Parathyroid adenoma (tissue), 2 donors: ENCODE measurements at regions not wholly inside any gene's neighbourhood (a gene's known extent, or its start where the extent isn't known, plus 50 kb on each side); places are given as distances from the start of the nearest gene placed in this dataset.

Source experiments
- H2AFZ ChIP-seq: fragments of 300-600 bp; sonication (generic); one replicate; pipeline ENCODE4 v1.7.0; 2017; ENCODE audit warnings: antibody characterized with exemption, mild to moderate bottlenecking
- H3K27ac ChIP-seq: fragments of 300-600 bp; sonication (generic); one replicate; pipeline ENCODE4 v1.7.0; 2017
- H3K27me3 ChIP-seq: fragments of 300-600 bp; sonication (generic); one replicate; pipeline ENCODE4 v1.7.0; 2017; ENCODE audit warnings: low read length; ENCODE audit not compliant: control insufficient read depth, insufficient read depth
- H3K36me3 ChIP-seq: fragments of 300-600 bp; sonication (generic); one replicate; pipeline ENCODE4 v1.7.0; 2017; ENCODE audit warnings: low read length; ENCODE audit not compliant: control insufficient read depth, insufficient read depth
- H3K4me1 ChIP-seq: fragments of 300-600 bp; sonication (generic); one replicate; pipeline ENCODE4 v1.7.0; 2017; ENCODE audit warnings: control low read depth
- H3K4me2 ChIP-seq: fragments of 300-600 bp; sonication (generic); one replicate; pipeline ENCODE4 v1.7.0; 2017; ENCODE audit warnings: low read length
- H3K4me3 ChIP-seq: fragments of 300-600 bp; sonication (generic); one replicate; pipeline ENCODE4 v1.7.0; 2017; ENCODE audit warnings: low read depth, low read length
- H3K79me2 ChIP-seq: fragments of 300-600 bp; sonication (generic); one replicate; pipeline ENCODE4 v1.7.0; 2017; ENCODE audit warnings: control low read depth
- H3K9ac ChIP-seq: fragments of 300-600 bp; sonication (generic); one replicate; pipeline ENCODE4 v1.7.0; 2017; ENCODE audit warnings: mild to moderate bottlenecking
- H3K9me3 ChIP-seq: fragments of 300-600 bp; sonication (generic); one replicate; pipeline ENCODE4 v1.7.0; 2017; ENCODE audit warnings: low read length; ENCODE audit not compliant: control insufficient read depth
- TF ChIP-seq, protein P1 (sequence below): fragments of 300-600 bp; sonication (generic); IDR thresholded peaks from one replicate; pipeline ENCODE4 v1.7.0; 2017; ENCODE audit warnings: antibody characterized with exemption, mild to moderate bottlenecking
- donor health status: primary hyperparathyroidism.

GRCh38 chr1:61539720-61540462, 185.1 kb downstream of the TM2D1 start:
- Histone ChIP-seq H3K27me3 (no peaks in the 10 kb centered on the region), H3K4me3 (no peak overlapping the region), H3K4me2 (no peak overlapping the region), H3K9ac (no peak overlapping the region), H3K4me1 (no peaks in the 10 kb centered on the region), H3K36me3 (no peaks in the 10 kb centered on the region), H3K79me2 (no peaks in the 10 kb centered on the region), H3K9me3 (no peaks in the 10 kb centered on the region), H2AFZ (no peak overlapping the region), H3K27ac (no peak overlapping the region)
- TF ChIP-seq, protein P1, sequence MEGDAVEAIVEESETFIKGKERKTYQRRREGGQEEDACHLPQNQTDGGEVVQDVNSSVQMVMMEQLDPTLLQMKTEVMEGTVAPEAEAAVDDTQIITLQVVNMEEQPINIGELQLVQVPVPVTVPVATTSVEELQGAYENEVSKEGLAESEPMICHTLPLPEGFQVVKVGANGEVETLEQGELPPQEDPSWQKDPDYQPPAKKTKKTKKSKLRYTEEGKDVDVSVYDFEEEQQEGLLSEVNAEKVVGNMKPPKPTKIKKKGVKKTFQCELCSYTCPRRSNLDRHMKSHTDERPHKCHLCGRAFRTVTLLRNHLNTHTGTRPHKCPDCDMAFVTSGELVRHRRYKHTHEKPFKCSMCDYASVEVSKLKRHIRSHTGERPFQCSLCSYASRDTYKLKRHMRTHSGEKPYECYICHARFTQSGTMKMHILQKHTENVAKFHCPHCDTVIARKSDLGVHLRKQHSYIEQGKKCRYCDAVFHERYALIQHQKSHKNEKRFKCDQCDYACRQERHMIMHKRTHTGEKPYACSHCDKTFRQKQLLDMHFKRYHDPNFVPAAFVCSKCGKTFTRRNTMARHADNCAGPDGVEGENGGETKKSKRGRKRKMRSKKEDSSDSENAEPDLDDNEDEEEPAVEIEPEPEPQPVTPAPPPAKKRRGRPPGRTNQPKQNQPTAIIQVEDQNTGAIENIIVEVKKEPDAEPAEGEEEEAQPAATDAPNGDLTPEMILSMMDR, result no peak

- no peaks in the 10 kb centered on the region for H3K9me3 ChIP-seq
- no peaks in the 10 kb centered on the region for H3K79me2 ChIP-seq
- no peak overlapping the region for H3K27ac ChIP-seq
- H3K36me3 ChIP-seq, result no peaks in the 10 kb centered on the region
- H3K4me1 ChIP-seq, result no peaks in the 10 kb centered on the region
- no peak overlapping the region for H2AFZ ChIP-seq
- no peak overlapping the region for H3K9ac ChIP-seq
- H3K27me3 ChIP-seq, result no peaks in the 10 kb centered on the region
- no peak overlapping the region for H3K4me3 ChIP-seq
- H3K4me2 ChIP-seq, result no peak overlapping the region
- TF ChIP-seq, protein P1, result no peak
Observed at GRCh38 chr1:61538228-61538627, 186.7 kb downstream of the TM2D1 start.

GRCh38 chr1:61536174-61537108, 188.5 kb downstream of the TM2D1 start:
- no peaks in the 10 kb centered on the region for H3K9me3 ChIP-seq
- H3K27me3 ChIP-seq, result no peaks in the 10 kb centered on the region
- H2AFZ ChIP-seq, result no peak overlapping the region
- H3K9ac ChIP-seq, result no peak overlapping the region
- H3K79me2 ChIP-seq, result no peaks in the 10 kb centered on the region
- no peaks in the 10 kb centered on the region for H3K4me1 ChIP-seq
- H3K4me2 ChIP-seq, result no peak overlapping the region
- H3K4me3 ChIP-seq, result no peak overlapping the region
- H3K27ac ChIP-seq, result no peak overlapping the region
- TF ChIP-seq, protein P1, result no peak
- H3K36me3 ChIP-seq, result no peaks in the 10 kb centered on the region

DNA sequence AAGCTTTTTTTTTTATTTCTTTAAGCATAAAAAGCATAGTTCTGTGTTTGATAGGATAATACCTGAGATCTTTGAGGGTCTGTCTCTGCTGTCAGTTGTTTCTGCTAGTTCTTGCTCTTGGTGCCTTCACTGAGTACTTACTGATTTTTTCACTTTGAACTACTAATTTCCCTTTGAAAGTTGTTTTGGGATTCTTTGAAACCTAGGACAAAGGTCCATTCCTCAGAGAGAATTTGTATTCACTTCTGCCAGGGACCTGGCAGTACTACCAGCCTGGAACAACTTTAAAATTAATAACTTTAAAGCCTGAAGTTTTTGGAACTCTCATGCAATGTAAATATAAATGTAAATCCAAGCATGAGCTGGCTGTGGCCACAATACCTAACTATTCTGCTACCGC, 190.1 kb downstream of the TM2D1 start:
- no peak overlapping the region for H3K4me2 ChIP-seq
- H3K36me3 ChIP-seq, result no peaks in the 10 kb centered on the region
- no peak overlapping the region for H2AFZ ChIP-seq
- H3K9ac ChIP-seq, result no peak overlapping the region
- no peaks in the 10 kb centered on the region for H3K27me3 ChIP-seq
- H3K9me3 ChIP-seq, result no peaks in the 10 kb centered on the region
- H3K4me3 ChIP-seq, result no peak overlapping the region
- H3K27ac ChIP-seq, result no peak overlapping the region
- TF ChIP-seq, protein P1, result no peak
- no peaks in the 10 kb centered on the region for H3K4me1 ChIP-seq
- no peaks in the 10 kb centered on the region for H3K79me2 ChIP-seq
